ENCODE measurements at regions not wholly inside any gene's neighbourhood (a gene's known extent, or its start where the extent isn't known, plus 50 kb on each side); places are given as distances from the start of the nearest gene placed in this dataset.

- H3K79me2 ChIP-seq (ENCODE audit: low read depth): no peaks in the 10 kb centered on the region
- H3K36me3 ChIP-seq (ENCODE audit: low read depth): no peaks in the 10 kb centered on the region
- no peaks in the 10 kb centered on the region for H3K4me1 ChIP-seq (replicated peaks; ENCODE audit: insufficient read depth)
- no peak overlapping the region for H3K27ac ChIP-seq
- no peak overlapping the region for H3K4me3 ChIP-seq
- H4K20me1 ChIP-seq (ENCODE audit: insufficient read depth): no peaks in the 10 kb centered on the region
- no peak overlapping the region for H2AFZ ChIP-seq
- no peak for DNase-seq
- no peaks in the 10 kb centered on the region for H3K27me3 ChIP-seq (ENCODE audit: insufficient read depth, low read depth)
- no peak for TF ChIP-seq CTCF (conservative IDR thresholded peaks at IDR 0.05)
- no peak for TF ChIP-seq EZH2 (IDR thresholded peaks at IDR 0.05; ENCODE audit: low read depth)
- H3K9me3 ChIP-seq (ENCODE audit: insufficient read depth, low read depth): no peaks in the 10 kb centered on the region
- POLR2A ChIA-PET (ENCODE audit: unreplicated experiment): no interaction called here
- no peak overlapping the region for H3K4me2 ChIP-seq
- H3K9me2 ChIP-seq (ENCODE audit: insufficient read depth): no peaks in the 10 kb centered on the region
- intact Hi-C loops (cut with micrococcal nuclease; ENCODE audit: unreplicated experiment): no loop called here
- BruUV-seq (replicated peaks): no TSS peak
- CTCF ChIA-PET: no interaction called here
- H3F3A ChIP-seq (ENCODE audit: insufficient read depth, low read depth): no peaks in the 10 kb centered on the region
Observed at GRCh38 chrX:23589496-23589895, 77.8 kb upstream of the PRDX4 start.

- no TSS peak for BruUV-seq (replicated peaks)
- no peaks in the 10 kb centered on the region for H3F3A ChIP-seq (ENCODE audit: insufficient read depth, low read depth)
- no peak overlapping the region for H2AFZ ChIP-seq
- no peaks in the 10 kb centered on the region for H4K20me1 ChIP-seq (ENCODE audit: insufficient read depth)
- H3K9me2 ChIP-seq (ENCODE audit: insufficient read depth): no peaks in the 10 kb centered on the region
- ChIA-PET CTCF (no interaction called here), POLR2A (ENCODE audit: unreplicated experiment) (no interaction called here)
- TF ChIP-seq CTCF (conservative IDR thresholded peaks at IDR 0.05) (no peak), EZH2 (IDR thresholded peaks at IDR 0.05; ENCODE audit: low read depth) (no peak)
- H3K27ac ChIP-seq: no peak overlapping the region
- H3K4me1 ChIP-seq (replicated peaks; ENCODE audit: insufficient read depth): no peaks in the 10 kb centered on the region
- H3K4me2 ChIP-seq: no peak overlapping the region
- intact Hi-C loops (cut with micrococcal nuclease; ENCODE audit: unreplicated experiment): no loop called here
- no peaks in the 10 kb centered on the region for H3K27me3 ChIP-seq (ENCODE audit: insufficient read depth, low read depth)
- H3K79me2 ChIP-seq (ENCODE audit: low read depth): no peaks in the 10 kb centered on the region
- H3K4me3 ChIP-seq: no peak overlapping the region
- no peaks in the 10 kb centered on the region for H3K36me3 ChIP-seq (ENCODE audit: low read depth)
- no peak for DNase-seq
- H3K9me3 ChIP-seq (ENCODE audit: insufficient read depth, low read depth): no peaks in the 10 kb centered on the region
Observed at GRCh38 chrX:23592741-23593140, 74.6 kb upstream of the PRDX4 start.

GRCh38 chrX:23598575-23598974 is 68.7 kb upstream of the PRDX4 start:
- no peaks in the 10 kb centered on the region for H3K36me3 ChIP-seq (ENCODE audit: low read depth)
- H3K27me3 ChIP-seq (ENCODE audit: insufficient read depth, low read depth): no peaks in the 10 kb centered on the region; the same call in 1 of the 2 replicates
- H3K79me2 ChIP-seq (ENCODE audit: low read depth): no peaks in the 10 kb centered on the region
- POLR2A ChIA-PET (ENCODE audit: unreplicated experiment): no interaction called here
- CTCF ChIA-PET: no interaction called here
- DNase-seq: no peak
- H4K20me1 ChIP-seq (ENCODE audit: insufficient read depth): no peaks in the 10 kb centered on the region
- intact Hi-C loops (cut with micrococcal nuclease; ENCODE audit: unreplicated experiment): no loop called here
- no peaks in the 10 kb centered on the region for H3K4me1 ChIP-seq (replicated peaks; ENCODE audit: insufficient read depth)
- TF ChIP-seq EZH2 (IDR thresholded peaks at IDR 0.05; ENCODE audit: low read depth) (no peak), CTCF (conservative IDR thresholded peaks at IDR 0.05) (no peak)
- no peak overlapping the region for H3K4me3 ChIP-seq
- H2AFZ ChIP-seq: no peak overlapping the region
- H3K4me2 ChIP-seq: no peak overlapping the region
- no peak overlapping the region for H3K27ac ChIP-seq
- BruUV-seq (replicated peaks): no TSS peak
- H3K9me2 ChIP-seq (ENCODE audit: insufficient read depth): no peaks in the 10 kb centered on the region
- no peaks in the 10 kb centered on the region for H3K9me3 ChIP-seq (ENCODE audit: insufficient read depth, low read depth)
- no peaks in the 10 kb centered on the region for H3F3A ChIP-seq (ENCODE audit: insufficient read depth, low read depth)

All from PC-9 (cell line).